Gastroesophageal sphincter (tissue), 3 donors: ENCODE measurements at regions not wholly inside any gene's neighbourhood (a gene's known extent, or its start where the extent isn't known, plus 50 kb on each side); places are given as distances from the start of the nearest gene placed in this dataset.

Experiments
- POLR2AphosphoS5 ChIP-seq: sonication (generic); formaldehyde crosslinking; IDR thresholded peaks from one replicate; pipeline ENCODE4 v1.6.1; 2017; ENCODE audit warnings: antibody characterized with exemption
- TF ChIP-seq, protein P1 (sequence below), 4 experiments: fragments of 200-600 bp in 2 of 4; fragments of 450-650 bp in 2 of 4; sonication (generic) in 1 of 4; IDR thresholded peaks; one replicate each; pipeline ENCODE4 v1.5.1; 2017 to 2019; ENCODE audit warnings: antibody characterized with exemption in 4 of 4, mild to moderate bottlenecking in 2 of 4, moderate library complexity in 2 of 4

DNA sequence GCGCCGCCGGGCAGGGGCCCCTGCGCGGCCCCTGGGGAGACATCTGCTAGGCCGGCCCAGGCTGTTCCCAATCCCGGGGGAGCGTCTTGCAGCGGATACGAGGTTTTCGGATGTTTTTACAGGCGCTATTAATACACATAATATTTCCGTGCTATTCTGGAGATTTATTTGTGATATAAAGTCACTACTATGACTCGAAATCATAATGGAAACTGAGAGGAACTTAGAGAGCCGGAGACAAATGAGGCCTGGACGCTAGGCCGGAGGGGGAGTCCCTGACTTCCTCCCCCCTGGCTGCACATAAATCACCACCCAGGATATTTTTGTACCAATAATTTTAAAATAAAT, 91.7 kb upstream of the ANO1 start:
- TF ChIP-seq, protein P1, sequence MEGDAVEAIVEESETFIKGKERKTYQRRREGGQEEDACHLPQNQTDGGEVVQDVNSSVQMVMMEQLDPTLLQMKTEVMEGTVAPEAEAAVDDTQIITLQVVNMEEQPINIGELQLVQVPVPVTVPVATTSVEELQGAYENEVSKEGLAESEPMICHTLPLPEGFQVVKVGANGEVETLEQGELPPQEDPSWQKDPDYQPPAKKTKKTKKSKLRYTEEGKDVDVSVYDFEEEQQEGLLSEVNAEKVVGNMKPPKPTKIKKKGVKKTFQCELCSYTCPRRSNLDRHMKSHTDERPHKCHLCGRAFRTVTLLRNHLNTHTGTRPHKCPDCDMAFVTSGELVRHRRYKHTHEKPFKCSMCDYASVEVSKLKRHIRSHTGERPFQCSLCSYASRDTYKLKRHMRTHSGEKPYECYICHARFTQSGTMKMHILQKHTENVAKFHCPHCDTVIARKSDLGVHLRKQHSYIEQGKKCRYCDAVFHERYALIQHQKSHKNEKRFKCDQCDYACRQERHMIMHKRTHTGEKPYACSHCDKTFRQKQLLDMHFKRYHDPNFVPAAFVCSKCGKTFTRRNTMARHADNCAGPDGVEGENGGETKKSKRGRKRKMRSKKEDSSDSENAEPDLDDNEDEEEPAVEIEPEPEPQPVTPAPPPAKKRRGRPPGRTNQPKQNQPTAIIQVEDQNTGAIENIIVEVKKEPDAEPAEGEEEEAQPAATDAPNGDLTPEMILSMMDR (IDR thresholded peaks at IDR 0.05) = no peak
- no peak for TF ChIP-seq POLR2AphosphoS5
